Epidermal melanocyte (primary cell): ENCODE measurements at regions not wholly inside any gene's neighbourhood (a gene's known extent, or its start where the extent isn't known, plus 50 kb on each side); places are given as distances from the start of the nearest gene placed in this dataset.

ENCODE experiments used
- DNase-seq: peaks from one replicate; pipeline ENCODE4 v3.0.0; 2011; ENCODE audit warnings: low spot score; ENCODE audit not compliant: insufficient read length

GRCh38 chrX:16222151-16222550 lies 54.9 kb downstream of the MAGEB17 start:
- no peak for DNase-seq

- no peak for DNase-seq
Observed at GRCh38 chrX:16223385-16223784, 56.1 kb downstream of the MAGEB17 start.

GRCh38 chrX:16239211-16239610 lies 71.9 kb downstream of the MAGEB17 start:
- DNase-seq: no peak

- no peak for DNase-seq
Observed at GRCh38 chrX:16240231-16240905, 73.1 kb downstream of the MAGEB17 start.

- DNase-seq: no peak
Observed at GRCh38 chrX:16240968-16241367, 73.7 kb downstream of the MAGEB17 start.

GRCh38 chrX:16250296-16250695 lies 83.0 kb downstream of the MAGEB17 start:
- no peak for DNase-seq

GRCh38 chrX:16251782-16252181 lies 84.5 kb downstream of the MAGEB17 start:
- DNase-seq: no peak

GRCh38 chrX:16258882-16259281 lies 91.6 kb downstream of the MAGEB17 start:
- no peak for DNase-seq

GRCh38 chrX:16267431-16267830 lies 100.2 kb downstream of the MAGEB17 start:
- no peak for DNase-seq

- no peak for DNase-seq
Observed at GRCh38 chrX:16268206-16268605, 100.9 kb downstream of the MAGEB17 start.

- no peak for DNase-seq
Observed at GRCh38 chrX:16278927-16279326, 111.6 kb downstream of the MAGEB17 start.

GRCh38 chrX:16282209-16282608 lies 114.9 kb downstream of the MAGEB17 start:
- no peak for DNase-seq

- DNase-seq: no peak
Observed at GRCh38 chrX:16284842-16285241, 117.6 kb downstream of the MAGEB17 start.

GRCh38 chrX:16290997-16291396 lies 123.7 kb downstream of the MAGEB17 start:
- DNase-seq: no peak

GRCh38 chrX:16300831-16301230 lies 133.6 kb downstream of the MAGEB17 start:
- no peak for DNase-seq

GRCh38 chrX:16304751-16305150 lies 137.5 kb downstream of the MAGEB17 start:
- DNase-seq: no peak

GRCh38 chrX:16305187-16305586 lies 137.9 kb downstream of the MAGEB17 start:
- DNase-seq: no peak

- no peak for DNase-seq
Observed at GRCh38 chrX:16307950-16308349, 140.7 kb downstream of the MAGEB17 start.

GRCh38 chrX:16308773-16309172 lies 141.5 kb downstream of the MAGEB17 start:
- DNase-seq: no peak

- DNase-seq: no peak
Observed at GRCh38 chrX:16310326-16310725, 143.0 kb downstream of the MAGEB17 start.

- no peak for DNase-seq
Observed at GRCh38 chrX:16311671-16312070, 144.4 kb downstream of the MAGEB17 start.

GRCh38 chrX:16312761-16313623 lies 145.7 kb downstream of the MAGEB17 start:
- no peak for DNase-seq

- DNase-seq: no peak
Observed at GRCh38 chrX:16316331-16316730, 149.1 kb downstream of the MAGEB17 start.
